ENCODE measurements at regions not wholly inside any gene's neighbourhood (a gene's known extent, or its start where the extent isn't known, plus 50 kb on each side); places are given as distances from the start of the nearest gene placed in this dataset.

- H3K9me3 Mint-ChIP-seq: no peaks in the 10 kb centered on the region
- no peak overlapping the region for H3K4me3 Mint-ChIP-seq
- no peak for DNase-seq
- no peaks in the 10 kb centered on the region for H3K36me3 Mint-ChIP-seq (ENCODE audit: low read depth)
- H3K4me1 Mint-ChIP-seq (ENCODE audit: low read depth): peaks cover 28% of the 10 kb centered on the region
- H3K27me3 Mint-ChIP-seq: peaks cover 59% of the 10 kb centered on the region
- no peak overlapping the region for H3K27ac Mint-ChIP-seq
Measured at GRCh38 chrX:40298572-40299479, 201.1 kb upstream of the BCOR start.

DNA sequence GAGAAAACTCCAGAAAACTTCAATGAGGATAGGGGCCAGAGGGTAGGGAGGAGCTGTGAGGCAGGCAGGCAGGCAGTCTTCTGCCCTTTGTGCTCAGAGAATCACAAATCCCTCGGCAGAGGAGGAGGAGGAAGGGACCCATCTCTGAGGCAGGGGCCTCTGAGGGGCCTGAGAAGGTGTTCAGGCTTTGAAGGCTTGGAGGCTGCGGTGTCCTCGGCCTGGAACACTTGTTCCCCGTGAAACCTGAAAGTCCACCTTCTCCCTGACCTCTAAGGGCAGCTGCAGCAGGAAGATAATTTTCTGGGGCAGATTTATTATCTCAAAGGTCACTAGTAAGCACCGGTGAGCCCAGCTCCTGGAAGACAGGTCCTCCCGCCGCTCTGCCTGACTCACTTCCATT lies 200.3 kb upstream of the BCOR start:
- DNase-seq: no peak
- Mint-ChIP-seq H3K9me3 (no peaks in the 10 kb centered on the region), H3K27ac (no peak overlapping the region), H3K4me3 (no peak overlapping the region), H3K27me3 (peaks cover 56% of the 10 kb centered on the region), H3K36me3 (ENCODE audit: low read depth) (no peaks in the 10 kb centered on the region), H3K4me1 (ENCODE audit: low read depth) (peaks cover 21% of the 10 kb centered on the region)

- Mint-ChIP-seq H3K4me3 (no peak overlapping the region), H3K36me3 (ENCODE audit: low read depth) (no peaks in the 10 kb centered on the region), H3K4me1 (ENCODE audit: low read depth) (no peaks in the 10 kb centered on the region), H3K9me3 (peaks cover 7% of the 10 kb centered on the region), H3K27ac (no peak overlapping the region), H3K27me3 (peaks cover 25% of the 10 kb centered on the region)
- no peak for DNase-seq
Measured at GRCh38 chrX:40291553-40291952, 193.8 kb upstream of the BCOR start.

GRCh38 chrX:40290517-40290916 lies 192.8 kb upstream of the BCOR start:
- no peak for DNase-seq
- Mint-ChIP-seq H3K27me3 (peaks cover 23% of the 10 kb centered on the region), H3K9me3 (peaks cover 7% of the 10 kb centered on the region), H3K4me3 (no peak overlapping the region), H3K4me1 (ENCODE audit: low read depth) (no peaks in the 10 kb centered on the region), H3K27ac (no peak overlapping the region), H3K36me3 (ENCODE audit: low read depth) (no peaks in the 10 kb centered on the region)

- H3K36me3 Mint-ChIP-seq (ENCODE audit: low read depth): no peaks in the 10 kb centered on the region
- H3K4me3 Mint-ChIP-seq: no peak overlapping the region
- H3K4me1 Mint-ChIP-seq (ENCODE audit: low read depth): peaks cover 12% of the 10 kb centered on the region
- peaks cover 31% of the 10 kb centered on the region for H3K27me3 Mint-ChIP-seq
- no peak overlapping the region for H3K27ac Mint-ChIP-seq
- DNase-seq: no peak
- H3K9me3 Mint-ChIP-seq: peaks cover 12% of the 10 kb centered on the region
Measured at GRCh38 chrX:40285876-40286275, 188.1 kb upstream of the BCOR start.

DNA sequence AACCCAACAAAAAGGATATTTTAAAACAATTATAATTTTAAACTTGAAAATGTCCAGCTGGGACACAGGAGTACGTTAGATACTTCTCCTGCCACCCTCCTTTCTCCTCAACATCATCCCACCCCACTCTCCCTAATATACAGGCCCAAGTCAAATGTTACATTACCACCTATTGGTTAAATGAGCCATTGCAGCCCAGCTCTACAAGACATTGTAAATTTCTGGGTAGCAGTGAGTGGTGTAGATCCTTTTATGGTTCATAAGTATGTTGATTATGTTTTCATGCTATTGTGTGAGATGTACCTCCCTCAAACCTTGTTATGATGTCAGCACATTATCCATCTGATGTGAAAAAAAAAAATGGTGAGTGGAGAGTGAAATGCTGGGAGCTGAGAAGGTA lies 187.1 kb upstream of the BCOR start:
- H3K36me3 Mint-ChIP-seq (ENCODE audit: low read depth): no peaks in the 10 kb centered on the region
- H3K27me3 Mint-ChIP-seq: peaks cover 31% of the 10 kb centered on the region
- no peak overlapping the region for H3K27ac Mint-ChIP-seq
- H3K4me1 Mint-ChIP-seq (ENCODE audit: low read depth): peaks cover 16% of the 10 kb centered on the region
- DNase-seq: no peak
- no peak overlapping the region for H3K4me3 Mint-ChIP-seq
- H3K9me3 Mint-ChIP-seq: peaks cover 10% of the 10 kb centered on the region

- H3K27ac Mint-ChIP-seq: no peak overlapping the region
Measured at GRCh38 chrX:40283981-40284380, 186.2 kb upstream of the BCOR start.

DNA sequence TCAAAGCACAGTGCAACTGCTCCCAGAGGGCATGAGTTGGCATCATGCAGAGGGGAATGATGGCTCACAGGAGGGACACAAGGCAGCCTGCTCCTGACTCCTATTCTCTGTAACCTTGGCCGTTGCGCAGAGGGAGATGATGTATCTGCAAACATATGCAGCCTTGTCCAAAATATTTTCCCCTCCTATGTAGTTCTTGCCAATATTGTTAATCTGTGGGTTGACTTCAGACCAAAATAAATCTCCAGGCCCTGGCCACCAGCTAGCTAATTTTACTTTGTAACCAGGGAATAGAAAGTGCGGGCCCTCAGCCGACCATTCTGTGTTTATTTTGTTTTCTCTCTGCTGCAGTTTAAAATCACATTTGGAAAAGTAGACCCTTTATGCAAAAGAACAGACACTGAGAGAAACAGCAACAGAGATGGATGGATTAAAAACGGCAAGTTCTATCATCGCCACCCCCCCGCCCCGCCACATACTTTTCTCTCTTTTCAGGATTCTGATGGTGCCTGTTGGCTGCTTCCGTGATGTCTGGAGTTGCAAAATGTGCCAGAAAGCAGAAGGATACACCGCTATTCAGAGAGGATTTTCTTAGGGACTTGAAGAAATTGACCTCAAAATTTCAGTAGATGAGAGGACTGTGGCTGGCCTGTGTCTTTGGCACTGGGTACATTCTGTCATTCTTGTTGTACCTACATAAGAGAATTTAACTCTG lies 185.3 kb upstream of the BCOR start:
- Mint-ChIP-seq H3K27ac (no peak overlapping the region), H3K4me3 (no peak overlapping the region), H3K27me3 (peaks cover 43% of the 10 kb centered on the region), H3K9me3 (peaks cover 5% of the 10 kb centered on the region), H3K4me1 (ENCODE audit: low read depth) (peaks cover 32% of the 10 kb centered on the region), H3K36me3 (ENCODE audit: low read depth) (no peaks in the 10 kb centered on the region)
- DNase-seq: no peak

More at GRCh38 chrX:40283981-40284380, 186.2 kb upstream of the BCOR start:
- Mint-ChIP-seq H3K27me3 (peaks cover 37% of the 10 kb centered on the region), H3K4me3 (no peak overlapping the region), H3K4me1 (ENCODE audit: low read depth) (peaks cover 24% of the 10 kb centered on the region), H3K9me3 (peaks cover 5% of the 10 kb centered on the region), H3K36me3 (ENCODE audit: low read depth) (no peaks in the 10 kb centered on the region)
- no peak for DNase-seq

GRCh38 chrX:40282348-40282747 lies 184.6 kb upstream of the BCOR start:
- H3K9me3 Mint-ChIP-seq: peaks cover 5% of the 10 kb centered on the region
- no peak for DNase-seq
- peaks cover 44% of the 10 kb centered on the region for H3K27me3 Mint-ChIP-seq
- no peak overlapping the region for H3K4me3 Mint-ChIP-seq
- no peaks in the 10 kb centered on the region for H3K36me3 Mint-ChIP-seq (ENCODE audit: low read depth)
- peaks cover 32% of the 10 kb centered on the region for H3K4me1 Mint-ChIP-seq (ENCODE audit: low read depth)
- no peak overlapping the region for H3K27ac Mint-ChIP-seq

GRCh38 chrX:40281336-40282005 lies 183.7 kb upstream of the BCOR start:
- no peak for DNase-seq
- H3K27ac Mint-ChIP-seq: no peak overlapping the region

GRCh38 chrX:40279762-40280161 lies 182.0 kb upstream of the BCOR start:
- H3K4me3 Mint-ChIP-seq: no peak overlapping the region
- H3K27ac Mint-ChIP-seq: no peak overlapping the region
- peaks cover 32% of the 10 kb centered on the region for H3K4me1 Mint-ChIP-seq (ENCODE audit: low read depth)
- H3K36me3 Mint-ChIP-seq (ENCODE audit: low read depth): no peaks in the 10 kb centered on the region
- DNase-seq: no peak
- H3K9me3 Mint-ChIP-seq: peaks cover 11% of the 10 kb centered on the region
- peaks cover 43% of the 10 kb centered on the region for H3K27me3 Mint-ChIP-seq

More at GRCh38 chrX:40281336-40282005, 183.7 kb upstream of the BCOR start:
- Mint-ChIP-seq H3K27me3 (peaks cover 47% of the 10 kb centered on the region), H3K4me1 (ENCODE audit: low read depth) (peaks cover 32% of the 10 kb centered on the region), H3K36me3 (ENCODE audit: low read depth) (no peaks in the 10 kb centered on the region), H3K4me3 (no peak overlapping the region), H3K9me3 (peaks cover 5% of the 10 kb centered on the region)

DNA sequence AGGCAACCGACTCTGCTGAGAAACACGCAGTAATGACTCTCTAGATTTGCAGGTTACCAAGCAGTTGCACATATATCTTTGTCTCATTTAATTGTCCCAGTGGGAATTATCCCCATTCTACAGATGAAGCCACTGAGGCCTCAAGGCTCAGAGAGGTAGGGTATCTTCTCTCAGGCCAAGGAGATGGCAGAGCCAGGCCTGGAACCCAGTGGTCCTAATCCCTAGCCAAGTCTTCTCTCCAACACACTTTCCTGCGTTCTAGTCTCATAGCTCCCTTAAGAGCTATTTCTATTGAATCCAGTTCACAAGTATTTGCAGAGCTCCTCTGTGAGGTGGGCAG lies 181.3 kb upstream of the BCOR start:
- H3K36me3 Mint-ChIP-seq (ENCODE audit: low read depth): no peaks in the 10 kb centered on the region
- H3K4me3 Mint-ChIP-seq: no peak overlapping the region
- H3K4me1 Mint-ChIP-seq (ENCODE audit: low read depth): peaks cover 32% of the 10 kb centered on the region
- no peak for DNase-seq
- peaks cover 10% of the 10 kb centered on the region for H3K9me3 Mint-ChIP-seq
- peak overlapping the region; percentile 31 for H3K27ac Mint-ChIP-seq
- peaks cover 39% of the 10 kb centered on the region for H3K27me3 Mint-ChIP-seq

DNA sequence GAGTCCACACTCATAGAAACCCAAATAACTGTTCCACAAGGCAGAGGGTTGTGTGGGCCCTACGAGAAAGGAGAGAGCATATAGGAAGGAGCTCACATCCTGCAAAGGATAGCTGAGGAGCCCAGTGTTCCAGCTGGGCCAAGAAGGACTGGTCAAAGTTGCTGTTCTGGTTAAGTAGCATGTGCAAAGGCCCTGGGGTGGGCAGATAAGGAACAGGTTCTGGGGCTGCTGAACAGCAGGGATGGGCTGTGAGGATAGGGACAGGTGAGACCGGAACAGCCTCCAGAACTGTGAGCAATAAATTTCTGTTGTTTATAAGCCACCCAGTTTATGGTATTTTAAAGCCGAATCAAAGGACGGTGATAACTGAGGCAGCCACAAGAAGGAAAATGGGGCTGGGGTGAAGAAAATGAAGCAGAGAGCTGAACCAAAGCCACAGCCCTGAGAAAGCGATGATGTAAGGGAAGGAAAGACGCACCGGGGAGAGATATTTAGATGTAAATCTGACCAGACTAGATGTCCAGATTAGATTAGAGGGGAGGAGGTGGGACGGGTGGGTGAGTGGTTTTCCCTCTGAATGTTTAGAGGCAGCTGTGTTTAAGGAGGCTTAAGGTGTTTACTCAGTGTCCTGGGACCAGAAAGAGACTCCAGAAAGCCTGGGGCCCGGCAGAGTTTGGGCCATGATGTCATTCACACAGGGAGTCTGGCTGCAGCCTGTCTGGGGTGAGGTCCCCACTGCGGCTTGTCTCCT lies 180.8 kb upstream of the BCOR start:
- no peaks in the 10 kb centered on the region for H3K36me3 Mint-ChIP-seq (ENCODE audit: low read depth)
- peaks cover 10% of the 10 kb centered on the region for H3K9me3 Mint-ChIP-seq
- H3K27me3 Mint-ChIP-seq: peaks cover 36% of the 10 kb centered on the region
- H3K4me1 Mint-ChIP-seq (ENCODE audit: low read depth): peaks cover 32% of the 10 kb centered on the region
- H3K27ac Mint-ChIP-seq: peak overlapping the region; percentile 31
- no peak overlapping the region for H3K4me3 Mint-ChIP-seq
- DNase-seq: peak; percentile 52

DNA sequence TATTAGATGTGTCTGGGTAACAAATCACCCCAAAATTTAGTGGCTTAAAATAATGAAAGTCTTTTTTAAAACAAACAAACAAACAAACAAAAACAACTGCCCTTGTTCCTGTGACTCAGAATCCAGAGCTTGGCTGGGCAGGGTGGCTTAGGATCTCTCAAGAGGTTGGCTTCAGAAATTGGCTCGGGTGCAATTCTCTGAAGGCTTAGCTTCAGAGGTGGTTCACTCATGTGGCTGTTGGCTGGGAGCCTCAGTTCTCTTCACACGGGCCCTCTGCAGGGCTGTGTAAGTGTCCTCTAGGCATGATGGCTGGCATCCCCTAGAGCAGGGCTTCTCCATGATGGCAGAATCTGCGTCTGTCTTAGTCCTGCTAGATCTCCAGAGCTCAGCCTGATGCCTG lies 179.9 kb upstream of the BCOR start:
- Mint-ChIP-seq H3K27me3 (peaks cover 37% of the 10 kb centered on the region), H3K36me3 (ENCODE audit: low read depth) (no peaks in the 10 kb centered on the region), H3K27ac (no peak overlapping the region), H3K4me3 (no peak overlapping the region), H3K4me1 (ENCODE audit: low read depth) (peaks cover 32% of the 10 kb centered on the region), H3K9me3 (peaks cover 10% of the 10 kb centered on the region)
- no peak for DNase-seq
